Activated B cell treated with CpG ODN at 0.5 μM for 24 hours (primary cell): ENCODE measurements at regions not wholly inside any gene's neighbourhood (a gene's known extent, or its start where the extent isn't known, plus 50 kb on each side); places are given as distances from the start of the nearest gene placed in this dataset.

ENCODE experiments used
- ATAC-seq: fragments of 200-7000 bp; cut with Tn5 transposase; one replicate; pipeline ENCODE4 v1.10.0; 2021; ENCODE audit warnings: low read depth, mild to moderate bottlenecking, moderate library complexity
- CTCF ChIA-PET: fragments of 350-600 bp; sonication (Branson Sonifier 250); formaldehyde crosslinking; loops from one replicate; lab custom pipeline; 2021; ENCODE audit warnings: antibody characterized with exemption; lab: Charles Lee
- POLR2A ChIA-PET: fragments of 350-600 bp; sonication (Branson Sonifier 250); formaldehyde crosslinking; loops from one replicate; lab custom pipeline; 2021; ENCODE audit warnings: antibody characterized with exemption; lab: Charles Lee
- DNase-seq: peaks from one replicate; pipeline ENCODE4 v3.0.0; 2022
- H3K27ac Mint-ChIP-seq: one replicate; pipeline ENCODE4 v1.8.0; 2020; ENCODE audit warnings: mixed read lengths
- H3K27me3 Mint-ChIP-seq: one replicate; pipeline ENCODE4 v1.8.0; 2021; ENCODE audit warnings: mixed read lengths
- H3K36me3 Mint-ChIP-seq: one replicate; pipeline ENCODE4 v1.8.0; 2021; ENCODE audit warnings: low read depth, mixed read lengths
- H3K4me1 Mint-ChIP-seq: one replicate; pipeline ENCODE4 v1.8.0; 2021; ENCODE audit warnings: mixed read lengths
- H3K4me3 Mint-ChIP-seq: one replicate; pipeline ENCODE4 v1.8.0; 2020; ENCODE audit warnings: mild to moderate bottlenecking, mixed read lengths
- H3K9me3 Mint-ChIP-seq: one replicate; pipeline ENCODE4 v1.8.0; 2020; ENCODE audit warnings: mixed read lengths
- CTCF ChIP-seq: fragments of 200-600 bp; IDR thresholded peaks from one replicate; pipeline ENCODE4 v1.8.0; 2022; ENCODE audit warnings: antibody characterized with exemption, mild to moderate bottlenecking
- intact Hi-C: fragments of 100-400 bp; cut with micrococcal nuclease; formaldehyde crosslinking; loops from one replicate; pipeline ENCODE4 v1.15.1; 2024

GRCh38 chr3:45319996-45320305 lies 68.4 kb upstream of the LARS2 start:
- ATAC-seq (no peak), DNase-seq (no peak)
- peaks cover 5% of the 10 kb centered on the region for H3K27me3 Mint-ChIP-seq
- H3K4me3 Mint-ChIP-seq = no peak overlapping the region
- no peaks in the 10 kb centered on the region for H3K36me3 Mint-ChIP-seq
- TF ChIP-seq CTCF = no peak
- ChIA-PET CTCF (no interaction called here), POLR2A (no interaction called here)
- H3K27ac Mint-ChIP-seq = no peak overlapping the region
- no peaks in the 10 kb centered on the region for H3K9me3 Mint-ChIP-seq
- intact Hi-C loops = no loop called here
- H3K4me1 Mint-ChIP-seq = no peaks in the 10 kb centered on the region

- ATAC-seq = no peak
- Mint-ChIP-seq H3K36me3 (no peaks in the 10 kb centered on the region), H3K27ac (no peak overlapping the region), H3K4me3 (no peak overlapping the region), H3K27me3 (peaks cover 4% of the 10 kb centered on the region), H3K4me1 (no peaks in the 10 kb centered on the region), H3K9me3 (no peaks in the 10 kb centered on the region)
- DNase-seq = no peak
- ChIA-PET CTCF (no interaction called here), POLR2A (no interaction called here)
- intact Hi-C loops = no loop called here
- no peak for TF ChIP-seq CTCF
These were observed 67.4 kb upstream of the LARS2 start for GRCh38 chr3:45320986-45321385.

GRCh38 chr3:45321607-45322391 lies 66.6 kb upstream of the LARS2 start:
- ChIA-PET POLR2A (no interaction called here), CTCF (no interaction called here)
- DNase-seq = no peak
- Mint-ChIP-seq H3K9me3 (no peaks in the 10 kb centered on the region), H3K4me1 (no peaks in the 10 kb centered on the region), H3K36me3 (no peaks in the 10 kb centered on the region), H3K27me3 (peaks cover 7% of the 10 kb centered on the region), H3K4me3 (no peak overlapping the region), H3K27ac (no peak overlapping the region)
- no peak for TF ChIP-seq CTCF
- ATAC-seq = no peak
- intact Hi-C loops = no loop called here

GRCh38 chr3:45322616-45323015 lies 65.8 kb upstream of the LARS2 start:
- DNase-seq = no peak
- ChIA-PET POLR2A (no interaction called here), CTCF (no interaction called here)
- Mint-ChIP-seq H3K4me1 (no peaks in the 10 kb centered on the region), H3K4me3 (no peak overlapping the region), H3K36me3 (no peaks in the 10 kb centered on the region), H3K9me3 (no peaks in the 10 kb centered on the region), H3K27me3 (peaks cover 10% of the 10 kb centered on the region), H3K27ac (no peak overlapping the region)
- ATAC-seq = no peak
- intact Hi-C loops = no loop called here
- no peak for TF ChIP-seq CTCF

GRCh38 chr3:45325676-45326075 lies 62.7 kb upstream of the LARS2 start:
- Mint-ChIP-seq H3K4me1 (no peaks in the 10 kb centered on the region), H3K27ac (no peak overlapping the region), H3K27me3 (peaks cover 14% of the 10 kb centered on the region), H3K36me3 (no peaks in the 10 kb centered on the region), H3K9me3 (no peaks in the 10 kb centered on the region), H3K4me3 (no peak overlapping the region)
- ChIA-PET CTCF (no interaction called here), POLR2A (no interaction called here)
- ATAC-seq = no peak
- no peak for TF ChIP-seq CTCF
- no peak for DNase-seq
- intact Hi-C loops = no loop called here
